Neural cell (in vitro differentiated cells): ENCODE measurements at regions not wholly inside any gene's neighbourhood (a gene's known extent, or its start where the extent isn't known, plus 50 kb on each side); places are given as distances from the start of the nearest gene placed in this dataset.

Experiments used
- H2AFZ ChIP-seq: fragments of 200-600, 300-800 bp; sonication (generic), shearing (Covaris generic); 2 replicates; pipeline ENCODE4 v1.6.0; 2014; ENCODE audit warnings: low read depth, mild to moderate bottlenecking, antibody characterized with exemption, low read length, moderate library complexity
- H3F3A ChIP-seq: fragments of 200-600 bp; shearing (Covaris generic); 2 replicates; pipeline ENCODE4 v1.6.1; 2016; ENCODE audit warnings: mild to moderate bottlenecking, moderate library complexity, mixed read lengths, antibody characterized with exemption, low read length; ENCODE audit not compliant: insufficient read depth, poor library complexity, severe bottlenecking
- H3K27ac ChIP-seq: fragments of 200-600, 300-800 bp; sonication (generic), shearing (Covaris generic); 2 replicates; pipeline ENCODE4 v1.5.1; 2014; ENCODE audit warnings: mild to moderate bottlenecking, low read length, moderate library complexity
- H3K27me3 ChIP-seq: fragments of 300-800, 200-600 bp; sonication (generic), shearing (Covaris generic); 2 replicates; pipeline ENCODE4 v1.6.0; 2014; ENCODE audit warnings: mild to moderate bottlenecking, low read depth, low read length, moderate library complexity; ENCODE audit not compliant: insufficient read depth
- H3K36me3 ChIP-seq: fragments of 300-800, 200-600 bp; sonication (generic), shearing (Covaris generic); 2 replicates; pipeline ENCODE4 v1.5.1; 2014; ENCODE audit warnings: mild to moderate bottlenecking, antibody characterized with exemption, low read length, moderate library complexity; ENCODE audit not compliant: insufficient read depth
- H3K4me2 ChIP-seq: fragments of 300-800, 200-600 bp; sonication (generic), shearing (Covaris generic); 2 replicates; pipeline ENCODE4 v1.6.0; 2014; ENCODE audit warnings: mild to moderate bottlenecking, low read length
- H3K4me3 ChIP-seq: fragments of 300-800, 200-600 bp; sonication (generic), shearing (Covaris generic); 2 replicates; pipeline ENCODE4 v1.5.1; 2014; ENCODE audit warnings: mild to moderate bottlenecking, low read length, moderate library complexity
- H3K79me2 ChIP-seq: fragments of 200-600 bp; shearing (Covaris generic); replicated peaks from 2 replicates; pipeline ENCODE4 v1.6.0; 2014; ENCODE audit warnings: mild to moderate bottlenecking, low read length, moderate library complexity; ENCODE audit not compliant: insufficient read depth
- H3K9ac ChIP-seq: fragments of 300-800, 200-600 bp; sonication (generic), shearing (Covaris generic); 2 replicates; pipeline ENCODE4 v1.6.1; 2016; ENCODE audit warnings: mild to moderate bottlenecking, low read length, mixed read lengths
- H3K9me2 ChIP-seq: fragments of 200-600 bp; shearing (Covaris generic); 2 replicates; pipeline ENCODE4 v1.6.1; 2016; ENCODE audit warnings: mild to moderate bottlenecking, low read length, mixed read lengths; ENCODE audit not compliant: insufficient read depth
- H3K9me3 ChIP-seq: fragments of 200-600, 300-800 bp; sonication (generic), shearing (Covaris generic); 2 replicates; pipeline ENCODE4 v1.6.1; 2016; ENCODE audit warnings: mild to moderate bottlenecking, mixed run types, low read length, moderate library complexity, mixed read lengths
- H4K20me1 ChIP-seq: fragments of 200-600 bp; shearing (Covaris generic); 2 replicates; pipeline ENCODE4 v1.6.1; 2016; ENCODE audit warnings: mild to moderate bottlenecking, mixed run types; ENCODE audit not compliant: insufficient read depth
- EP300 ChIP-seq: fragments of 450-650 bp; conservative IDR thresholded peaks from 2 replicates; pipeline ENCODE4 v1.6.1; 2014; ENCODE audit warnings: antibody characterized with exemption, mild to moderate bottlenecking, moderate library complexity; ENCODE audit not compliant: poor library complexity, severe bottlenecking
- EZH2 ChIP-seq: fragments of 200-600, 300-800 bp; shearing (Covaris generic), sonication (generic); IDR thresholded peaks from 2 replicates; pipeline ENCODE4 v1.6.1; 2014; ENCODE audit warnings: antibody characterized with exemption, low read length, borderline replicate concordance, mild to moderate bottlenecking; ENCODE audit not compliant: insufficient read depth, poor library complexity, severe bottlenecking
- MXI1 ChIP-seq: fragments of 450-650 bp; conservative IDR thresholded peaks from 2 replicates; pipeline ENCODE4 v1.6.1; 2014; ENCODE audit warnings: antibody characterized with exemption, mild to moderate bottlenecking; ENCODE audit not compliant: poor library complexity, severe bottlenecking
- POLR2AphosphoS5 ChIP-seq: IDR thresholded peaks from 2 replicates; pipeline ENCODE4 v1.6.1; 2012
- RAD21 ChIP-seq: fragments of 450-650 bp; conservative IDR thresholded peaks from 2 replicates; pipeline ENCODE4 v1.6.1; 2014; ENCODE audit warnings: antibody characterized with exemption, mild to moderate bottlenecking, moderate library complexity
- SMC3 ChIP-seq: fragments of 450-650 bp; conservative IDR thresholded peaks from 2 replicates; pipeline ENCODE4 v1.6.1; 2014; ENCODE audit warnings: antibody characterized with exemption, mild to moderate bottlenecking, moderate library complexity; ENCODE audit not compliant: poor library complexity
- TAF1 ChIP-seq: IDR thresholded peaks from 2 replicates; pipeline ENCODE4 v1.6.1; 2012; ENCODE audit warnings: low read depth
- TF ChIP-seq, protein P1 (sequence below): fragments of 450-650 bp; IDR thresholded peaks from 2 replicates; pipeline ENCODE4 v1.5.1; 2014; ENCODE audit warnings: antibody characterized with exemption, mild to moderate bottlenecking, moderate library complexity; ENCODE audit not compliant: poor library complexity, severe bottlenecking
- TF ChIP-seq, protein P2 (sequence below): IDR thresholded peaks from 2 replicates; pipeline ENCODE4 v1.6.1; 2012; ENCODE audit warnings: borderline replicate concordance

GRCh38 chr7:125804273-125804672 is 874.6 kb upstream of the POT1 start:
- no peaks in the 10 kb centered on the region for H3K27me3 ChIP-seq

GRCh38 chr7:125780153-125780552 is 850.5 kb upstream of the POT1 start:
- no peaks in the 10 kb centered on the region for H3K79me2 ChIP-seq
- no peak overlapping the region for H3K4me2 ChIP-seq
- no peak overlapping the region for H2AFZ ChIP-seq
- H3K4me3 ChIP-seq, result no peak overlapping the region
- no peaks in the 10 kb centered on the region for H3K27me3 ChIP-seq
- H3K36me3 ChIP-seq, result no peaks in the 10 kb centered on the region
- no peaks in the 10 kb centered on the region for H4K20me1 ChIP-seq
- no peaks in the 10 kb centered on the region for H3F3A ChIP-seq
- H3K27ac ChIP-seq, result no peak overlapping the region
- no peaks in the 10 kb centered on the region for H3K9me2 ChIP-seq
- H3K9ac ChIP-seq, result no peak overlapping the region
- H3K9me3 ChIP-seq, result no peaks in the 10 kb centered on the region
- no peak for TF ChIP-seq EZH2
- no peak for TF ChIP-seq EP300
- TF ChIP-seq POLR2AphosphoS5, result no peak

More at GRCh38 chr7:125804273-125804672, 874.6 kb upstream of the POT1 start:
- TF ChIP-seq EP300, result no peak
- TF ChIP-seq POLR2AphosphoS5, result no peak
- TF ChIP-seq, protein P1, sequence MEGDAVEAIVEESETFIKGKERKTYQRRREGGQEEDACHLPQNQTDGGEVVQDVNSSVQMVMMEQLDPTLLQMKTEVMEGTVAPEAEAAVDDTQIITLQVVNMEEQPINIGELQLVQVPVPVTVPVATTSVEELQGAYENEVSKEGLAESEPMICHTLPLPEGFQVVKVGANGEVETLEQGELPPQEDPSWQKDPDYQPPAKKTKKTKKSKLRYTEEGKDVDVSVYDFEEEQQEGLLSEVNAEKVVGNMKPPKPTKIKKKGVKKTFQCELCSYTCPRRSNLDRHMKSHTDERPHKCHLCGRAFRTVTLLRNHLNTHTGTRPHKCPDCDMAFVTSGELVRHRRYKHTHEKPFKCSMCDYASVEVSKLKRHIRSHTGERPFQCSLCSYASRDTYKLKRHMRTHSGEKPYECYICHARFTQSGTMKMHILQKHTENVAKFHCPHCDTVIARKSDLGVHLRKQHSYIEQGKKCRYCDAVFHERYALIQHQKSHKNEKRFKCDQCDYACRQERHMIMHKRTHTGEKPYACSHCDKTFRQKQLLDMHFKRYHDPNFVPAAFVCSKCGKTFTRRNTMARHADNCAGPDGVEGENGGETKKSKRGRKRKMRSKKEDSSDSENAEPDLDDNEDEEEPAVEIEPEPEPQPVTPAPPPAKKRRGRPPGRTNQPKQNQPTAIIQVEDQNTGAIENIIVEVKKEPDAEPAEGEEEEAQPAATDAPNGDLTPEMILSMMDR, result no peak
- no peak for TF ChIP-seq SMC3
- no peak for TF ChIP-seq TAF1
- TF ChIP-seq MXI1, result no peak
- no peak for TF ChIP-seq EZH2
- TF ChIP-seq, protein P2, sequence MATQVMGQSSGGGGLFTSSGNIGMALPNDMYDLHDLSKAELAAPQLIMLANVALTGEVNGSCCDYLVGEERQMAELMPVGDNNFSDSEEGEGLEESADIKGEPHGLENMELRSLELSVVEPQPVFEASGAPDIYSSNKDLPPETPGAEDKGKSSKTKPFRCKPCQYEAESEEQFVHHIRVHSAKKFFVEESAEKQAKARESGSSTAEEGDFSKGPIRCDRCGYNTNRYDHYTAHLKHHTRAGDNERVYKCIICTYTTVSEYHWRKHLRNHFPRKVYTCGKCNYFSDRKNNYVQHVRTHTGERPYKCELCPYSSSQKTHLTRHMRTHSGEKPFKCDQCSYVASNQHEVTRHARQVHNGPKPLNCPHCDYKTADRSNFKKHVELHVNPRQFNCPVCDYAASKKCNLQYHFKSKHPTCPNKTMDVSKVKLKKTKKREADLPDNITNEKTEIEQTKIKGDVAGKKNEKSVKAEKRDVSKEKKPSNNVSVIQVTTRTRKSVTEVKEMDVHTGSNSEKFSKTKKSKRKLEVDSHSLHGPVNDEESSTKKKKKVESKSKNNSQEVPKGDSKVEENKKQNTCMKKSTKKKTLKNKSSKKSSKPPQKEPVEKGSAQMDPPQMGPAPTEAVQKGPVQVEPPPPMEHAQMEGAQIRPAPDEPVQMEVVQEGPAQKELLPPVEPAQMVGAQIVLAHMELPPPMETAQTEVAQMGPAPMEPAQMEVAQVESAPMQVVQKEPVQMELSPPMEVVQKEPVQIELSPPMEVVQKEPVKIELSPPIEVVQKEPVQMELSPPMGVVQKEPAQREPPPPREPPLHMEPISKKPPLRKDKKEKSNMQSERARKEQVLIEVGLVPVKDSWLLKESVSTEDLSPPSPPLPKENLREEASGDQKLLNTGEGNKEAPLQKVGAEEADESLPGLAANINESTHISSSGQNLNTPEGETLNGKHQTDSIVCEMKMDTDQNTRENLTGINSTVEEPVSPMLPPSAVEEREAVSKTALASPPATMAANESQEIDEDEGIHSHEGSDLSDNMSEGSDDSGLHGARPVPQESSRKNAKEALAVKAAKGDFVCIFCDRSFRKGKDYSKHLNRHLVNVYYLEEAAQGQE, result no peak
- TF ChIP-seq RAD21, result no peak
- Histone ChIP-seq H3K4me2 (no peak overlapping the region), H3F3A (no peaks in the 10 kb centered on the region), H3K27ac (no peak overlapping the region), H2AFZ (no peak overlapping the region), H3K36me3 (no peaks in the 10 kb centered on the region), H3K9ac (no peak overlapping the region), H3K4me3 (no peak overlapping the region), H3K9me2 (no peaks in the 10 kb centered on the region), H4K20me1 (no peaks in the 10 kb centered on the region), H3K79me2 (no peaks in the 10 kb centered on the region), H3K9me3 (no peaks in the 10 kb centered on the region)

- Histone ChIP-seq H3K4me3 (no peak overlapping the region), H3K27me3 (no peaks in the 10 kb centered on the region), H4K20me1 (no peaks in the 10 kb centered on the region), H3K36me3 (no peaks in the 10 kb centered on the region), H3F3A (no peaks in the 10 kb centered on the region), H3K9me2 (no peaks in the 10 kb centered on the region), H3K27ac (no peak overlapping the region), H3K4me2 (no peak overlapping the region), H3K9me3 (no peaks in the 10 kb centered on the region), H2AFZ (no peak overlapping the region), H3K9ac (no peak overlapping the region), H3K79me2 (no peaks in the 10 kb centered on the region)
- no peak for TF ChIP-seq RAD21
- TF ChIP-seq MXI1, result no peak
- no peak for TF ChIP-seq TAF1
- TF ChIP-seq EZH2, result no peak
- TF ChIP-seq EP300, result no peak
- TF ChIP-seq, protein P1, result no peak
- TF ChIP-seq, protein P2, result no peak
- no peak for TF ChIP-seq POLR2AphosphoS5
- TF ChIP-seq SMC3, result no peak
Observed at GRCh38 chr7:125775317-125775716, 845.7 kb upstream of the POT1 start.
